ENCODE measurements at regions not wholly inside any gene's neighbourhood (a gene's known extent, or its start where the extent isn't known, plus 50 kb on each side); places are given as distances from the start of the nearest gene placed in this dataset.

DNA sequence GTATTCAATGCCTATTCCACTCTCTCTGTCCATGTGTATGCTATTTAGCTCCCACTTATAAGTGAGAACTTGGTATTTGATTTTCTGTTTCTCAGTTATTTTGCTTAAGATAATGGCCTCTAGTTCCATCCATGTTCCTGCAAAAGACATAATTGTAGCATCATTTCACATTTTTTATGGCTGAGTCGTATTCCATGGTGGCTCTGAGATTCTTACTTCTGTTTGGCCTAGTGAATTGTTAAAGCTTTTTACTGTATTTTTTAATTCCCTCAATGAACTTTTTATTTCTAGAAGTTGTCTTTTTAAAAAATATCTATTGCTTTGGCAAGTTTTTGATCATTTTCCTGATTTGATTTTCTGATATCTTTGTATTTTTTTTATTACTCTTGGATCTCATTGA lies 635.6 kb downstream of the PLA2G4A start:
- Mint-ChIP-seq H3K27me3 (ENCODE audit: low read depth in 3 of 3) (peaks cover 0 to 2% (median 0%) of the 10 kb centered on the region in 3 donors), H3K4me3 (no peak overlapping the region), H3K36me3 (peaks cover 0 to 7% (median 0%) of the 10 kb centered on the region in 3 donors), H3K4me1 (no peaks in the 10 kb centered on the region), H3K27ac (no peak overlapping the region), H3K9me3 (peaks cover 13 to 67% (median 34%) of the 10 kb centered on the region in 6 donors)
- DNase-seq: no peak

DNA sequence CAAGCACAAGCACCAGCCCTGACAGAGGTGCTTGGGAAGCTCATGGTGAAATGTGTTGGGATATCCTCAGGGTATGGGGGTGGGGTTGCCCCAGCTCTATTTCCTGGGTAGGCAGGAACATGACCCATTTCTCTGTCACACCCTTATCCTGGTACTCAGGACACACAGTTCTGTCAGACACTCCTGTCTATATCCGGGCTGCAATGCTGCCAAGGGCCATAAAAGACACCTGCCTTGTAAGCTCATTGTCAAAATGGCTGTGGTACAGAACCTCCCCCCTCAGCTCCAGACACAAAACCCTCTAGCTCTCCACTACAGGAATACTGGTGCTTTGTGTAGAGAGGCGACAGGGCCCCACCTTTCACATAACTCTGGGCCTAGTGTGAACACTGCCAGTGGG lies 636.7 kb downstream of the PLA2G4A start:
- Mint-ChIP-seq H3K27ac (no peak overlapping the region), H3K27me3 (ENCODE audit: low read depth in 3 of 3) (peaks cover 0 to 2% (median 0%) of the 10 kb centered on the region in 3 donors), H3K4me3 (no peak overlapping the region), H3K36me3 (peaks cover 0 to 7% (median 0%) of the 10 kb centered on the region in 3 donors), H3K9me3 (peaks cover 13 to 59% (median 34%) of the 10 kb centered on the region in 6 donors), H3K4me1 (no peaks in the 10 kb centered on the region)
- DNase-seq: no peak

DNA sequence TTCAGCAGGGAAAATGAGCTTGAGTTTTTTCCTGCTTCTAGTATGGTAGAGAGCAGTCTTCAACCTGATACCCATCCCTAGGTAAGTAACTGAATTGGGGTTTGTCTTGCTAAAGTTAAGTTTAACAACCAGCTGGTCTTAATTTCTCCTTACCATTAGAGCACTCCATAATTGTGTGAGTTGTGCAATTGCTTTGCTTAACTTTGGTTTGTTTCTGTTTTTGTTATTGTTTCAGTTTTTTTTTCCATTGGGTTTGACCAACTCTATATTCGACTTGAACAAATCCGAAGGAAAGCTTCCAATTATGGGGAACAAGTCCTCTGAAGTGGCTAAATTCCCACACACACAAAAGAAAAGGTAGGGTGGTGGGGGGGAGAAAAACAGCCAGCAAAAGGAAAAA lies 641.1 kb downstream of the PLA2G4A start:
- Mint-ChIP-seq H3K36me3 (peaks cover 0 to 7% (median 0%) of the 10 kb centered on the region in 3 donors), H3K4me1 (no peaks in the 10 kb centered on the region), H3K9me3 (peaks cover 5 to 58% (median 25%) of the 10 kb centered on the region in 6 donors), H3K4me3 (no peak overlapping the region), H3K27me3 (ENCODE audit: low read depth in 3 of 3) (peaks cover 0 to 2% (median 0%) of the 10 kb centered on the region in 3 donors), H3K27ac (no peak overlapping the region)
- no peak for DNase-seq

DNA sequence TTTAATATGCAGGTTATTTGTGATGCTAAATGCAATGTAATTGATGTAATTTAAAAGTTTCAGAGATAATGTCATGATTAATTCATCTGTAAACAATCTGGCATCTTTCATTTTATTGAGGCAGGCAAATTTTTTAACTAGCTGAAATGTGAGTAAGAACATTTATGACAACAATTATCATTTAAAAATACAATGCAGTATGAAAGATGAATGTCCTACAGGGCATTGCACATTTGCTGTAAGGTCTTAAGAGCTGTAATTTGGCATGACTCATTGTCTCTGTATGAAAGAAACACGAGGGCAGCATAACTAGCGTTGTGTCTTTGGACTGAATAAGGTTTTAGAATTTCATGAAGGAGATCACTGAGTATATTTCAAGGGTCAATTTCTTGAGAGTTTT lies 642.8 kb downstream of the PLA2G4A start:
- Mint-ChIP-seq H3K4me1 (no peaks in the 10 kb centered on the region), H3K36me3 (peaks cover 0 to 7% (median 0%) of the 10 kb centered on the region in 3 donors), H3K9me3 (peaks cover 8 to 62% (median 28%) of the 10 kb centered on the region in 6 donors), H3K27ac (no peak overlapping the region), H3K27me3 (ENCODE audit: low read depth in 3 of 3) (peaks cover 0 to 2% (median 0%) of the 10 kb centered on the region in 3 donors), H3K4me3 (no peak overlapping the region)
- no peak for DNase-seq

DNA sequence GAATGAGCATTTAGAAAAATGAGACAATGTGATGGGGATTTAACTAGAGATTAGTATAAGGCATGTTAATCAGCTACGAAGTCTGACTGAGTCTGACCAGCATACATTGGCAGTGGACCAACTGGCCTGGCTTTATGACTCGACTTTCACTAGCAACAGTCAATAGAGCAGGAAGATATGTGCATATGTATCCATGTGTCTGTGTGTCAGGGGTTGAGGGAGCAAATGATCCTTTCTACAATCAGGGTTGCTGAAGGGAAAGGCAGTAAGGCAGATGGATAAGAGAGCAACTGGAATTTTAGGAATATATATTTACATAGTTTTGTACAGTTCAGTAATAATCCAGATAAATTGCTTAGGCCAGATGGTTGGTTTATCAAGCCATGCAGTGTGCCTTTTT lies 645.6 kb downstream of the PLA2G4A start:
- Mint-ChIP-seq H3K36me3 (peaks cover 0 to 6% (median 0%) of the 10 kb centered on the region in 3 donors), H3K27me3 (ENCODE audit: low read depth in 3 of 3) (peaks cover 0 to 2% (median 0%) of the 10 kb centered on the region in 3 donors)

DNA sequence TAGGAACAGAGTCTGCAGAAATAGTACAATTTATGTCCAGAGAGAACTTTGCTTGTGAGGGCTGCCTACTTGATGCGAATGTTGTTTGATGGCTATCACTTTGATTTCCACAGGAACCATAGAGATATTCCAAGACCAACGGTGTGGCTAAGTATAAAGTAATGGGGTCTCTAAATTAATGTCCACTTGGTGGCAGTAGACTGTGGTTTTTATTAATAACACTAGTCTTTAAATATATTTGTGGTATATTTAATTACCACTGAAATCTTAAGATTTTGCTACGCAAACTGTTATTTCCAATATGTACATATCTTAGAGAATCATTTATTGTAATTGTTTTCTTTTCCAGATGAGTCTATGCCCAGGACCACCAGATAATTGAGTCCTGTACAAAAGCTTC lies 647.9 kb downstream of the PLA2G4A start:
- Mint-ChIP-seq H3K4me3 (no peak overlapping the region), H3K27me3 (ENCODE audit: low read depth in 3 of 3) (peaks cover 0 to 2% (median 0%) of the 10 kb centered on the region in 3 donors), H3K36me3 (peaks cover 0 to 6% (median 0%) of the 10 kb centered on the region in 3 donors), H3K4me1 (no peaks in the 10 kb centered on the region), H3K27ac (no peak overlapping the region), H3K9me3 (peaks cover 12 to 60% (median 25%) of the 10 kb centered on the region in 6 donors)
- no peak for DNase-seq

More for the DNA sequence above, 645.6 kb downstream of the PLA2G4A start:
- Mint-ChIP-seq H3K4me1 (no peaks in the 10 kb centered on the region), H3K27ac (no peak overlapping the region), H3K9me3 (peaks cover 12 to 61% (median 28%) of the 10 kb centered on the region in 6 donors), H3K4me3 (no peak overlapping the region)
- no peak for DNase-seq

DNA sequence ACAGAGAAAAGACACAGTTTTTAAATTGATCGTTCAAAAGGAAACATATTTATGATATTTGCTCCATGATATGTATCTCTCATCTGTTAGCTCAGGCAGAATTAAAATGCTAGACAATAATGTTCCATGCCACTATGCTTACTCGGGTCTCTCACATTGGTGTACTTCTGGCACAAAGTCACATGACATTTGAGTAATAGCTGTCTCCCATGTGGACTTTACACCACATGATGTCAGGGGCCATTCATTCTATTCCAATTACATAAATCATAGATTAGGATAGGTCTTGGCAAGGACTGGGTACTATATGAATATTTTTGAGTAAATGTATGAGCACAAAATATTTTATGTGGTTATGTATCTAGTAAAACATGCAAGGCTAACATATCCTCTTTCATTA lies 648.4 kb downstream of the PLA2G4A start:
- no peaks in the 10 kb centered on the region for H3K4me1 Mint-ChIP-seq
- H3K9me3 Mint-ChIP-seq: peaks cover 12 to 60% (median 23%) of the 10 kb centered on the region in 6 donors
- no peak overlapping the region for H3K4me3 Mint-ChIP-seq
- H3K36me3 Mint-ChIP-seq: peaks cover 0 to 6% (median 0%) of the 10 kb centered on the region in 3 donors
- H3K27ac Mint-ChIP-seq: no peak overlapping the region
- peaks cover 0 to 2% (median 0%) of the 10 kb centered on the region in 3 donors for H3K27me3 Mint-ChIP-seq (ENCODE audit: low read depth in 3 of 3)
- no peak for DNase-seq

DNA sequence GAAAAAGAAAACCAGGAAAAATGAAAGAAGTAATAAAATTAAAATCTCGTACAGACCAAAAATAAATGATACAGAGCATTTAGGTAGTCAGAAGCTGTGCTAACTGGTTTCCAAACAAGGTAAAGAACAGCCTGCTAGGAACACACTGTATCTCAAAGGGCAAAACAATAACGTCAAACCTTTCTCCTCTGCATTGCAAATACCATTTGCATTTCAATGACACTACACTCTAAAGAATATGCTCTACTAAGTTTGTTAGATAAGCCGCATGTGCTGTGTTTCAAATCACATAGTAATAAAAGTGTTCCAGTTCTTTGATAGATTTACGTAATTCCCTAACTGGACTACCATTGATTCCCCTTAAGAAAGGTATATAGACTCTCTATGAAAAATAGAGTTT lies 648.8 kb downstream of the PLA2G4A start:
- peaks cover 0 to 2% (median 0%) of the 10 kb centered on the region in 3 donors for H3K27me3 Mint-ChIP-seq (ENCODE audit: low read depth in 3 of 3)
- H3K4me3 Mint-ChIP-seq: no peak overlapping the region
- peaks cover 12 to 55% (median 22%) of the 10 kb centered on the region in 6 donors for H3K9me3 Mint-ChIP-seq
- no peak overlapping the region for H3K27ac Mint-ChIP-seq
- no peaks in the 10 kb centered on the region for H3K4me1 Mint-ChIP-seq
- no peak for DNase-seq
- peaks cover 0 to 6% (median 0%) of the 10 kb centered on the region in 3 donors for H3K36me3 Mint-ChIP-seq

DNA sequence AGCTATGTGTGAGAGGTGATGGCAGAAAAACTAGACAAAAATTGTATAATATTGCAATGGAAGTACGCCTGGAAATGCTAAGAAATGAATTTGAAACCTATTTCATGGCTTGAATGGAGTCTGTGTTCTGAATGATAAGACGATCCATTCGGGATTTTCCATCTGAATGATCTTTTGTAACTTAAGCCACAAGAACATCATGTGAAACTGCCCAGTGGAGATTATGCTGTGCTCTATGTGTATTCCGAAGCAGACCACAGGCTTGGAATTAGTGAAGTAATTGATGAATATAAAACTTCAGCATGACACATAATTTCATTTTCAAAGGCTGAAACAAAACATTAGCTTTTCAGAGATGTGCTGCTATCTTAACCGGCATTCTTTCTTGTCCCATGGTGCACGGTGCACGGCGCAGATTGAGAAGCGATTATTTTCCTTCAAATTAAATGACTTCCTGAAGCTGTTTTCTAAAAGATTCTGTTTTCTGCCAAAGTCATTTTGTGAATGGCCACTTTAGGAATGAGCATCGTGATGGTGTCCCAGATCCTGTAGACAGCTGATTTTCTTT lies 652.9 kb downstream of the PLA2G4A start:
- peaks cover 0 to 6% (median 0%) of the 10 kb centered on the region in 3 donors for H3K36me3 Mint-ChIP-seq
- H3K9me3 Mint-ChIP-seq: peaks cover 6 to 42% (median 26%) of the 10 kb centered on the region in 6 donors
- H3K27me3 Mint-ChIP-seq (ENCODE audit: low read depth in 3 of 3): peaks cover 0 to 2% (median 0%) of the 10 kb centered on the region in 3 donors
- no peak overlapping the region for H3K27ac Mint-ChIP-seq
- H3K4me1 Mint-ChIP-seq: no peaks in the 10 kb centered on the region
- DNase-seq: no peak
- H3K4me3 Mint-ChIP-seq: no peak overlapping the region

DNA sequence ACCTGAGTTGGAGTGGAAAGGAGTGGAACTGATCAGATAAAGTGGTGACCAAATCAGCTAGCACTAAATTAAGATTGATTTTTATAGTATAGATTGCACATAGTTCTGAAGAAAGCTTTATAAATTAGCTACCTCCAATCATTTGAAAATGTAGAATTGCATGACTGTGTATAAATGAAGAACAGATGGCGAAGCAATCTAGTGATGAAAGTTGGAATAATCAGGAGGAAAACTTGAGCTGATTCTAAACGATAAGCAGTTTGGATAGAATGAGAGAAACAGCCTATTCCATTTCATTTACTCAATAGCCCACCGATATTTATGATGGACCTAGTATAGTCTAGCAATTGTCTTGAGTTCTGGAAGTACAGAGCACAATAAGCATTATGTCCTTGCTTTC lies 661.5 kb downstream of the PLA2G4A start:
- DNase-seq: no peak
- no peaks in the 10 kb centered on the region for H3K4me1 Mint-ChIP-seq
- no peak overlapping the region for H3K4me3 Mint-ChIP-seq
- H3K27me3 Mint-ChIP-seq (ENCODE audit: low read depth in 3 of 3): peaks cover 0 to 2% (median 0%) of the 10 kb centered on the region in 3 donors
- peaks cover 5 to 46% (median 17%) of the 10 kb centered on the region in 6 donors for H3K9me3 Mint-ChIP-seq
- no peak overlapping the region for H3K27ac Mint-ChIP-seq
- H3K36me3 Mint-ChIP-seq: no peaks in the 10 kb centered on the region

DNA sequence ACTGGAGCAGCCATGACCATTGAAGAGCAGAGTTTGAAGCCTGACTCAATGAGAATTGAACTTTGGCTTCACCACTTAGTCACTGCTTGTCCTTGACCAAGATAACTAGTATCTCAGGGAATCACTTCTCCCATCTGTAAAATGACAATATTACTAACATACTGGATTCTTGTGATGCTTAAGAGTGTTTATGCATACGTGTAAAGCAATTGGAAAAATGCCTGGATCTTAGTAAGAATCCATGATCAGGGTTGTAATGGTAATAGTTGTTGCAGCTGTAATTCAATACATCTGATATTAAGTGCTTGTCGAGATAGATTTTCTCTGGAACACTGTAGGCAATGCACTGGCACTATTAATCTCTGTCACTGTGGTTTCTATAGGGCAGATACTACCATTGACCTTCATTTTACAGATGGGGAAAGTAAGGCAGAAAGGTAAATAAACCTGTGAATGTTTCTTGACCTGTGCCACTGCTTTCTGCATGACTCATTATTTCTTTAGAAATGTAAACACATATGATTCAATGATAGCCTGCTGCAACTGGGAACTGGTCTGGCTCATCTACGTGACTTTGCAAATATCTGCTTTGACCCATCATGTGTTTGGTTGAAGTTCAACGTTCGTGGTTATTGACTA lies 662.5 kb downstream of the PLA2G4A start:
- H3K9me3 Mint-ChIP-seq: peaks cover 5 to 46% (median 14%) of the 10 kb centered on the region in 6 donors
- H3K4me3 Mint-ChIP-seq: no peak overlapping the region
- no peaks in the 10 kb centered on the region for H3K4me1 Mint-ChIP-seq
- H3K36me3 Mint-ChIP-seq: no peaks in the 10 kb centered on the region
- peaks cover 0 to 2% (median 0%) of the 10 kb centered on the region in 3 donors for H3K27me3 Mint-ChIP-seq (ENCODE audit: low read depth in 3 of 3)
- DNase-seq: no peak
- H3K27ac Mint-ChIP-seq: no peak overlapping the region

DNA sequence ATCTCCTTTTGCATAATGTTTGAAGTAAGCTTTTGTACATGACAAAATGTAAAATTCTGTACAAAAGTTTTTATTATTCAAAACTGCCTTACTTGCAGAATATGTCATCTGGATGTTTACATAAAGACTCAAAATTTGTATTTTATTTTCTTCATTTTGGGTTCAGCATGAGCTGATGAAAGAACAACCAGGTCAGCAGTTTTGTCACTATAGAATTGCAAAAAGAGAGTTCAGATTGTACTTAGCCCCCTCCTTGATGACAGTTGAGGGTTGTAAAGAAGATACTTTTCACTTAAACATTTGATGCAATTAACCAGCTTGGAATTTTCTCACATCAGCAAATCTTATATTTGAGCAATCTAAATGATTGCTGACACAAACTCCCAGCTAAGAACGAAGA lies 669.3 kb downstream of the PLA2G4A start:
- DNase-seq: no peak
- peaks cover 5 to 24% (median 15%) of the 10 kb centered on the region in 6 donors for H3K9me3 Mint-ChIP-seq
- H3K27me3 Mint-ChIP-seq (ENCODE audit: low read depth in 3 of 3): peaks cover 0 to 1% (median 0%) of the 10 kb centered on the region in 3 donors
- no peak overlapping the region for H3K27ac Mint-ChIP-seq
- no peaks in the 10 kb centered on the region for H3K4me1 Mint-ChIP-seq
- no peak overlapping the region for H3K4me3 Mint-ChIP-seq
- no peaks in the 10 kb centered on the region for H3K36me3 Mint-ChIP-seq

DNA sequence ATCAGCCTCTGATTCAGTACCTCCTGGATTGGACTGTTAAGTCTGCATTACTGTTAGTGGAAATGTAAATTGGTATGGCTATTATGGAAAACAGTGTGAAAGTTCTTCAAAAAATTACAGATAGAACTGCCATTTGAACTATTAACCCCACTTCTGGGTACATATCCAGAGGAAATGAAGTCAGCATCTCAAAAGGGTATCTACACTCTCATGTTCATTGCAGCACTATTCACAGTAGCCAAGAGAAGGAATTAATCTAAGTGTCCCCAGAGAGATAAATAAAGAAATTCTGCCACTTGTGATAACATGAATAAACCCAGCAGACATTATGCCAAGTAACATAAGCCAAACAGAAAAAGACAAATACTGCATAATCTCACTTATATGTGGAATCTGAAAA lies 676.0 kb downstream of the PLA2G4A start:
- no peak overlapping the region for H3K4me3 Mint-ChIP-seq
- peaks cover 8 to 43% (median 24%) of the 10 kb centered on the region in 6 donors for H3K9me3 Mint-ChIP-seq
- H3K36me3 Mint-ChIP-seq: peaks cover 0 to 4% (median 0%) of the 10 kb centered on the region in 3 donors
- peaks cover 0 to 1% (median 0%) of the 10 kb centered on the region in 3 donors for H3K27me3 Mint-ChIP-seq (ENCODE audit: low read depth in 3 of 3)
- H3K4me1 Mint-ChIP-seq: no peaks in the 10 kb centered on the region
- no peak overlapping the region for H3K27ac Mint-ChIP-seq
- no peak for DNase-seq

DNA sequence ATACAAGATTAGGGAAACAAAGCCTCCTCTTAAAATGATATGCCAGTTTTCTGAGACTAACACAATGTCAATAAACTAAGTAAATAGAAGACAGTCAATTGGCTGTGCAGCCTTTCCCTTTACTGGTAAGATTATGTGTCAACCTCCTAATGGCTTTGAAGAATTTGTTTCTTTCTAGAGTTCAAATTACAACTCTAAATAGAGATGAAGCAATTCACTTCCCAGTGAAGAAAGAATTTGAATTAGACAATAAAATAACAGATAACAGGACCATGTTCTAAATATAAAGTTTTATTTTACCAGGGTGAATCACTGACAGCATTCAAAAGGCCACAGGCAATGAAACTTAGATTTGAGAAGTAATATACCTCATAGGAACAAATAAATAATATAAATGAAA lies 680.3 kb downstream of the PLA2G4A start:
- H3K4me3 Mint-ChIP-seq: no peak overlapping the region
- H3K9me3 Mint-ChIP-seq: peaks cover 0 to 48% (median 30%) of the 10 kb centered on the region in 6 donors
- H3K27ac Mint-ChIP-seq: no peak overlapping the region
- DNase-seq: no peak
- no peaks in the 10 kb centered on the region for H3K4me1 Mint-ChIP-seq
- H3K36me3 Mint-ChIP-seq: peaks cover 0 to 4% (median 0%) of the 10 kb centered on the region in 3 donors
- peaks cover 0 to 1% (median 0%) of the 10 kb centered on the region in 3 donors for H3K27me3 Mint-ChIP-seq (ENCODE audit: low read depth in 3 of 3)
